Caco-2 (cell line): ENCODE measurements at regions not wholly inside any gene's neighbourhood (a gene's known extent, or its start where the extent isn't known, plus 50 kb on each side); places are given as distances from the start of the nearest gene placed in this dataset.

Experiments
- BruUV-seq: library from RNA; stranded (reverse); fragments of 400-500 nt; replicated peaks from 2 replicates; lab custom pipeline; 2021; lab: Mats Ljungman, UMichigan
- CTCF ChIA-PET: fragments of 300-600 bp; sonication (Branson Sonifier 250); formaldehyde crosslinking; loops from one replicate; lab custom pipeline; 2022; ENCODE audit warnings: antibody characterized with exemption; lab: Charles Lee
- POLR2A ChIA-PET: fragments of 300-600 bp; sonication (Branson Sonifier 250); formaldehyde crosslinking; loops from one replicate; lab custom pipeline; 2022; ENCODE audit warnings: antibody characterized with exemption; lab: Charles Lee
- DNase-seq, 2 experiments: peaks; one replicate each; pipeline versions ENCODE4 v3.0.0 to v3.0.0-alpha.2; 2020 to 2022
- H3K27me3 ChIP-seq: replicated peaks from 2 replicates; pipeline ENCODE4 v1.6.0; 2011; ENCODE audit warnings: low read length; ENCODE audit not compliant: control insufficient read depth, insufficient read depth
- H3K36me3 ChIP-seq: 2 replicates; pipeline ENCODE4 v1.5.1; 2011; ENCODE audit warnings: low read length; ENCODE audit not compliant: control insufficient read depth, insufficient read depth
- H3K4me1 ChIP-seq: fragments of 250-450 bp; sonication (Bioruptor Pico); 2 replicates; pipeline ENCODE4 v1.5.1; 2020; ENCODE audit warnings: mild to moderate bottlenecking
- H3K4me3 ChIP-seq: 2 replicates; pipeline ENCODE4 v1.5.1; 2011; ENCODE audit warnings: low read depth, mild to moderate bottlenecking, control low read depth, low read length
- H3K9me3 ChIP-seq: fragments of 250-450 bp; sonication (Bioruptor Pico); 2 replicates; pipeline ENCODE4 v1.5.1; 2020; ENCODE audit warnings: mild to moderate bottlenecking, moderate library complexity
- H3K27ac Mint-ChIP-seq: one replicate; pipeline ENCODE4 v1.8.0; 2022; ENCODE audit warnings: mixed read lengths; ENCODE audit not compliant: unreplicated experiment
- H3K27me3 Mint-ChIP-seq: one replicate; pipeline ENCODE4 v1.8.0; 2022; ENCODE audit warnings: mixed read lengths; ENCODE audit not compliant: insufficient read depth, unreplicated experiment
- H3K36me3 Mint-ChIP-seq: one replicate; pipeline ENCODE4 v1.8.0; 2022; ENCODE audit warnings: mild to moderate bottlenecking, mixed read lengths; ENCODE audit not compliant: insufficient read depth, unreplicated experiment
- H3K4me1 Mint-ChIP-seq: one replicate; pipeline ENCODE4 v1.8.0; 2022; ENCODE audit warnings: low read depth, mixed read lengths; ENCODE audit not compliant: unreplicated experiment
- H3K4me3 Mint-ChIP-seq: one replicate; pipeline ENCODE4 v1.8.0; 2022; ENCODE audit warnings: mild to moderate bottlenecking, moderate library complexity, mixed read lengths; ENCODE audit not compliant: unreplicated experiment
- H3K9me3 Mint-ChIP-seq: one replicate; pipeline ENCODE4 v1.8.0; 2022; ENCODE audit warnings: mixed read lengths; ENCODE audit not compliant: unreplicated experiment
- CTCF ChIP-seq, 2 experiments: fragments of 200-600 bp in 1 of 2; IDR thresholded peaks; 1 replicate in 1 of 2; 2 replicates in 1 of 2; pipeline versions ENCODE4 v1.5.1 to v1.8.0; 2011 to 2022; ENCODE audit warnings: antibody characterized with exemption in 1 of 2, control low read depth in 1 of 2, inconsistent platforms in 1 of 2, low read depth in 1 of 2, low read length in 1 of 2, mild to moderate bottlenecking in 1 of 2, moderate library complexity in 1 of 2; ENCODE audit not compliant: insufficient read depth in 1 of 2, severe bottlenecking in 1 of 2, unreplicated experiment in 1 of 2
- intact Hi-C: fragments of 100-400 bp; cut with micrococcal nuclease; formaldehyde crosslinking; loops from one replicate; pipeline ENCODE4 v1.10.0; 2022; ENCODE audit not compliant: unreplicated experiment

GRCh38 chr2:66697366-66697765 is 262.4 kb downstream of the MEIS1 start:
- POLR2A ChIA-PET = no interaction called here
- no peak for TF ChIP-seq CTCF (IDR thresholded peaks at IDR 0.05; ENCODE audit: insufficient read depth in 1 of 2, low read depth in 1 of 2, low read length in 1 of 2, severe bottlenecking in 1 of 2, unreplicated experiment in 1 of 2)
- no TSS peak for BruUV-seq
- Histone ChIP-seq H3K9me3 (no peaks in the 10 kb centered on the region), H3K36me3 (no peaks in the 10 kb centered on the region), H3K4me3 (no peak overlapping the region), H3K27me3 (no peaks in the 10 kb centered on the region), H3K4me1 (peaks cover 4% of the 10 kb centered on the region)
- Mint-ChIP-seq H3K9me3 (no peaks in the 10 kb centered on the region), H3K4me1 (peaks cover 4% of the 10 kb centered on the region), H3K4me3 (no peak overlapping the region), H3K27ac (no peak overlapping the region), H3K27me3 (no peaks in the 10 kb centered on the region), H3K36me3 (no peaks in the 10 kb centered on the region)
- intact Hi-C loops = no loop called here
- no peak for DNase-seq
- CTCF ChIA-PET = no interaction called here

GRCh38 chr2:66698091-66698490 is 263.2 kb downstream of the MEIS1 start:
- H3K4me3 ChIP-seq = no peak overlapping the region
- Mint-ChIP-seq H3K27me3 (no peaks in the 10 kb centered on the region), H3K4me1 (peaks cover 6% of the 10 kb centered on the region), H3K9me3 (no peaks in the 10 kb centered on the region), H3K4me3 (no peak overlapping the region), H3K27ac (no peak overlapping the region), H3K36me3 (no peaks in the 10 kb centered on the region)
- H3K27me3 ChIP-seq = no peaks in the 10 kb centered on the region
- H3K36me3 ChIP-seq = no peaks in the 10 kb centered on the region
- no peaks in the 10 kb centered on the region for H3K9me3 ChIP-seq
- ChIA-PET CTCF (no interaction called here), POLR2A (no interaction called here)
- peaks cover 4% of the 10 kb centered on the region for H3K4me1 ChIP-seq
- BruUV-seq = no TSS peak
- intact Hi-C loops = no loop called here
- TF ChIP-seq CTCF (IDR thresholded peaks at IDR 0.05; ENCODE audit: insufficient read depth in 1 of 2, low read depth in 1 of 2, low read length in 1 of 2, severe bottlenecking in 1 of 2, unreplicated experiment in 1 of 2) = no peak
- DNase-seq = no peak

GRCh38 chr2:66698576-66699239 is 263.8 kb downstream of the MEIS1 start:
- Mint-ChIP-seq H3K4me1 (peaks cover 6% of the 10 kb centered on the region), H3K27ac (no peak overlapping the region), H3K36me3 (no peaks in the 10 kb centered on the region), H3K27me3 (no peaks in the 10 kb centered on the region), H3K9me3 (no peaks in the 10 kb centered on the region), H3K4me3 (no peak overlapping the region)
- Histone ChIP-seq H3K4me1 (peaks cover 4% of the 10 kb centered on the region), H3K9me3 (no peaks in the 10 kb centered on the region), H3K27me3 (no peaks in the 10 kb centered on the region), H3K4me3 (no peak overlapping the region), H3K36me3 (no peaks in the 10 kb centered on the region)
- ChIA-PET CTCF (no interaction called here), POLR2A (no interaction called here)
- no peak for DNase-seq
- BruUV-seq = no TSS peak
- TF ChIP-seq CTCF (IDR thresholded peaks at IDR 0.05; ENCODE audit: insufficient read depth in 1 of 2, low read depth in 1 of 2, low read length in 1 of 2, severe bottlenecking in 1 of 2, unreplicated experiment in 1 of 2) = no peak
- intact Hi-C loops = no loop called here
